ENCODE measurements at regions not wholly inside any gene's neighbourhood (a gene's known extent, or its start where the extent isn't known, plus 50 kb on each side); places are given as distances from the start of the nearest gene placed in this dataset.

DNA sequence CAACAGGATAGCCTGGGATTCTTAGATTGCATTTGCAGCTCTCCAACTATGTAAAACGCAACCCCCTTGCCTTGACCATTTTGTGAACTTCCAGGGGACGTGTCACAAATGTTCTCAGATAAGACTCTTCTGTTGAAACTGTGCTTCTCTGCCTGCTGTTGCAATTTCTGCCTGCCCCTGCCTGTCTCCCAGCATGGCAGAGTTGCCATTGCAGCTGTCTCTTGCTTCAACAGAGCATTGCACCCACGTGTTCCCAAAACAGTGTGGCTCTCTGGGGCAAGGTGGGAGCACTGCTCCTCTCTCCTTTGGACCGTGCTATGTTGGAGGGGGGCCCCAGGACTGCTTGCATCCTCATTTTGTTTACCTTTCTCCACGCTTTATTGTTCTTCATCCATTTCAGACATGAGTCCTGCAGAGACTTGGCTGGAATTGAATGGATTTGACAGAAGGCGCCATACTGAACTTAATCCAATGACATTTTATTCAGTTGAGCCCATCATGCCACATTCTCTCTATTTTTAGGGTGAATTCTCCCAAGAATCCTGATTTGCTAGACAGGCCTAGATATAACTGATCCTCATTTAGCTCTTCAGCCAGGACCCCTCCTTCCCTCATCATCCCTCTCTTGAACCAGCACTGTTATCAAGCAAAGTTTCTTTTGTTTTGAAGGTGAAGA is 90.7 kb downstream of the MAT2B start:
- TF ChIP-seq CTCF (CRISPR knock-in tag; IDR thresholded peaks at IDR 0.05) = no peak
- TF ChIP-seq ZNF800 (CRISPR knock-in tag; IDR thresholded peaks at IDR 0.05) = no peak
- TF ChIP-seq KDM1A (CRISPR knock-in tag; IDR thresholded peaks at IDR 0.05) = no peak
- TF ChIP-seq ZBTB1 (CRISPR knock-in tag; IDR thresholded peaks at IDR 0.05; ENCODE audit: borderline replicate concordance) = no peak
- no peak for TF ChIP-seq BRD4 (CRISPR knock-in tag; IDR thresholded peaks at IDR 0.05)
